Keratinocyte (primary cell): ENCODE measurements at regions not wholly inside any gene's neighbourhood (a gene's known extent, or its start where the extent isn't known, plus 50 kb on each side); places are given as distances from the start of the nearest gene placed in this dataset.

Experiments used
- DNase-seq: peaks from one replicate; pipeline ENCODE4 v3.0.0-alpha.2; 2011; ENCODE audit warnings: low read depth, missing footprints, low spot score
- FAIRE-seq: peaks from 2 replicates; lab custom pipeline; 2011; peaks lifted over from hg19 to GRCh38; lab: Jason Lieb, UNC
- H2AFZ ChIP-seq: 2 replicates; pipeline ENCODE4 v1.6.0; 2012; ENCODE audit warnings: low read length, control low read depth, inconsistent platforms; ENCODE audit not compliant: control insufficient read depth
- H3K27ac ChIP-seq: 2 replicates; pipeline ENCODE4 v1.5.1; 2011; ENCODE audit warnings: low read length; ENCODE audit not compliant: control insufficient read depth, insufficient read depth
- H3K27me3 ChIP-seq: 3 replicates; pipeline ENCODE4 v1.6.0; 2011; ENCODE audit warnings: low read length; ENCODE audit not compliant: control insufficient read depth, insufficient read depth; ENCODE audit errors: extremely low read depth
- H3K36me3 ChIP-seq, 2 experiments: 2 replicates in 1 of 2; 3 replicates in 1 of 2; pipeline ENCODE4 v1.5.1; 2011; ENCODE audit warnings: low read length in 2 of 2, mild to moderate bottlenecking in 1 of 2; ENCODE audit not compliant: control insufficient read depth in 2 of 2, insufficient read depth in 2 of 2; ENCODE audit errors: extremely low read depth in 1 of 2
- H3K4me1 ChIP-seq: 3 replicates; pipeline ENCODE4 v1.5.1; 2011; ENCODE audit warnings: low read length; ENCODE audit not compliant: control insufficient read depth, insufficient read depth; ENCODE audit errors: extremely low read depth
- H3K4me2 ChIP-seq: 3 replicates; pipeline ENCODE4 v1.6.0; 2011; ENCODE audit warnings: low read depth, low read length; ENCODE audit not compliant: control insufficient read depth, insufficient read depth; ENCODE audit errors: extremely low read depth
- H3K4me3 ChIP-seq, 3 experiments: fragments of 200-600 bp in 1 of 3; sonication (generic) in 1 of 3; 2 replicates in 2 of 3; 3 replicates in 1 of 3; pipeline ENCODE4 v1.5.1; 2011 to 2016; ENCODE audit warnings: low read length in 3 of 3, mild to moderate bottlenecking in 3 of 3, control low read depth in 2 of 3, inconsistent platforms in 1 of 3, low read depth in 1 of 3, mixed read lengths in 1 of 3, mixed run types in 1 of 3, moderate library complexity in 1 of 3; ENCODE audit not compliant: control insufficient read depth in 2 of 3, insufficient read depth in 2 of 3; ENCODE audit errors: extremely low read depth in 1 of 3
- H3K79me2 ChIP-seq: 2 replicates; pipeline ENCODE4 v1.6.0; 2012; ENCODE audit warnings: low read length; ENCODE audit not compliant: control insufficient read depth, insufficient read depth
- H3K9ac ChIP-seq: 3 replicates; pipeline ENCODE4 v1.6.0; 2011; ENCODE audit warnings: low read length; ENCODE audit not compliant: control insufficient read depth, insufficient read depth; ENCODE audit errors: extremely low read depth
- H3K9me1 ChIP-seq: 3 replicates; pipeline ENCODE4 v1.6.0; 2011; ENCODE audit warnings: low read length; ENCODE audit not compliant: control insufficient read depth, insufficient read depth; ENCODE audit errors: extremely low read depth
- H3K9me3 ChIP-seq: 2 replicates; pipeline ENCODE4 v1.5.1; 2012; ENCODE audit warnings: low read depth, low read length; ENCODE audit not compliant: control insufficient read depth
- H4K20me1 ChIP-seq: 3 replicates; pipeline ENCODE4 v1.6.0; 2011; ENCODE audit warnings: low read length; ENCODE audit not compliant: control insufficient read depth, insufficient read depth; ENCODE audit errors: extremely low read depth
- CTCF ChIP-seq, 3 experiments: IDR thresholded peaks in 1 of 3; conservative IDR thresholded peaks in 1 of 3; optimal IDR thresholded peaks in 1 of 3; 2 replicates in 2 of 3; 3 replicates in 1 of 3; pipeline versions ENCODE3 to v1.5.1; 2011; ENCODE audit warnings: low read length in 3 of 3, mild to moderate bottlenecking in 3 of 3, moderate library complexity in 2 of 3, control low read depth in 1 of 3, inconsistent platforms in 1 of 3; ENCODE audit not compliant: insufficient read depth in 2 of 3; ENCODE audit errors: extremely low read depth in 1 of 3
- EZH2 ChIP-seq: IDR thresholded peaks from one replicate; pipeline ENCODE4 v1.6.1; 2012; ENCODE audit warnings: inconsistent platforms, mild to moderate bottlenecking, low read length, moderate library complexity
- dilution Hi-C: fragments of 300-500 bp; cut with MboI; formaldehyde crosslinking; loops from one replicate; pipeline ENCODE4 v1.7.0; 2020; ENCODE audit warnings: low sequenced_read_pairs; ENCODE audit not compliant: extremely low pct_ligation_motif_present

- no peak overlapping the region for H3K9ac ChIP-seq
These were observed 489.9 kb downstream of the TFAP2A start for GRCh38 chr6:9924971-9925370.

GRCh38 chr6:9921366-9921765 is 493.5 kb downstream of the TFAP2A start:
- FAIRE-seq (no peak), DNase-seq (no peak)
- Histone ChIP-seq H3K9ac (no peak overlapping the region), H3K4me3 (no peak overlapping the region), H3K36me3 (no peaks in the 10 kb centered on the region), H3K79me2 (no peaks in the 10 kb centered on the region), H3K4me2 (no peak overlapping the region), H4K20me1 (no peaks in the 10 kb centered on the region), H3K4me1 (no peaks in the 10 kb centered on the region), H3K9me1 (no peaks in the 10 kb centered on the region), H3K27ac (no peak overlapping the region), H3K27me3 (no peaks in the 10 kb centered on the region), H3K9me3 (no peaks in the 10 kb centered on the region), H2AFZ (no peak overlapping the region)
- dilution Hi-C loops: no loop called here
- TF ChIP-seq CTCF (optimal IDR thresholded peaks at IDR 0.05 in 1 of 3, IDR thresholded peaks at IDR 0.05 in 1 of 3, conservative IDR thresholded peaks at IDR 0.05 in 1 of 3; ENCODE audit: extremely low read depth in 1 of 3, insufficient read depth in 2 of 3, low read length in 3 of 3): no peak
- no peak for TF ChIP-seq EZH2

More at GRCh38 chr6:9924971-9925370, 489.9 kb downstream of the TFAP2A start:
- Histone ChIP-seq H3K27me3 (no peaks in the 10 kb centered on the region), H3K9me1 (no peaks in the 10 kb centered on the region), H3K27ac (no peak overlapping the region), H3K36me3 (no peaks in the 10 kb centered on the region), H3K4me3 (no peak overlapping the region), H3K4me2 (no peak overlapping the region), H2AFZ (no peak overlapping the region), H4K20me1 (no peaks in the 10 kb centered on the region), H3K9me3 (no peaks in the 10 kb centered on the region), H3K4me1 (no peaks in the 10 kb centered on the region), H3K79me2 (no peaks in the 10 kb centered on the region)
- dilution Hi-C loops: no loop called here
- TF ChIP-seq CTCF (optimal IDR thresholded peaks at IDR 0.05 in 1 of 3, IDR thresholded peaks at IDR 0.05 in 1 of 3, conservative IDR thresholded peaks at IDR 0.05 in 1 of 3; ENCODE audit: extremely low read depth in 1 of 3, insufficient read depth in 2 of 3, low read length in 3 of 3) (no peak), EZH2 (no peak)
- FAIRE-seq: no peak
- DNase-seq: no peak
